HG02943 (cell line): ENCODE measurements at regions not wholly inside any gene's neighbourhood (a gene's known extent, or its start where the extent isn't known, plus 50 kb on each side); places are given as distances from the start of the nearest gene placed in this dataset.

ENCODE experiments used
- ATAC-seq: cut with Tn5 transposase; IDR thresholded peaks from one replicate; pipeline ENCODE4 v1.9.1; 2021; ENCODE audit warnings: mild to moderate bottlenecking, low read depth, moderate library complexity; ENCODE audit not compliant: unreplicated experiment

- ATAC-seq, result no peak
These were observed 685.6 kb downstream of the AMY1C start for GRCh38 chr1:104435255-104435654.

GRCh38 chr1:104440011-104440410, 690.3 kb downstream of the AMY1C start:
- ATAC-seq, result no peak

GRCh38 chr1:104456724-104457123, 707.0 kb downstream of the AMY1C start:
- no peak for ATAC-seq

- ATAC-seq, result no peak
These were observed 710.2 kb downstream of the AMY1C start for GRCh38 chr1:104459886-104460285.

GRCh38 chr1:104460880-104461279, 711.2 kb downstream of the AMY1C start:
- ATAC-seq, result no peak

GRCh38 chr1:104463126-104463697, 713.5 kb downstream of the AMY1C start:
- ATAC-seq, result no peak

GRCh38 chr1:104466068-104466467, 716.4 kb downstream of the AMY1C start:
- ATAC-seq, result no peak

- ATAC-seq, result peak; percentile 49
These were observed 717.9 kb downstream of the AMY1C start for GRCh38 chr1:104467590-104467989.

- peak; percentile 63 for ATAC-seq
These were observed 718.6 kb downstream of the AMY1C start for GRCh38 chr1:104468282-104468681.

GRCh38 chr1:104476126-104476525, 726.4 kb downstream of the AMY1C start:
- ATAC-seq, result no peak

- no peak for ATAC-seq
These were observed 738.8 kb downstream of the AMY1C start for GRCh38 chr1:104488296-104489015.

- no peak for ATAC-seq
These were observed 776.6 kb downstream of the AMY1C start for GRCh38 chr1:104526158-104526795.

GRCh38 chr1:104531990-104532389, 782.3 kb downstream of the AMY1C start:
- ATAC-seq, result no peak

GRCh38 chr1:104574620-104575019, 824.9 kb downstream of the AMY1C start:
- no peak for ATAC-seq

GRCh38 chr1:104592926-104593325, 843.2 kb downstream of the AMY1C start:
- ATAC-seq, result no peak

- no peak for ATAC-seq
These were observed 843.9 kb downstream of the AMY1C start for GRCh38 chr1:104593413-104594187.

- no peak for ATAC-seq
These were observed 867.8 kb downstream of the AMY1C start for GRCh38 chr1:104617474-104617873.

- no peak for ATAC-seq
These were observed 871.5 kb downstream of the AMY1C start for GRCh38 chr1:104621221-104621620.

- no peak for ATAC-seq
These were observed 874.8 kb downstream of the AMY1C start for GRCh38 chr1:104624538-104624937.

- no peak for ATAC-seq
These were observed 879.9 kb downstream of the AMY1C start for GRCh38 chr1:104629589-104629988.

GRCh38 chr1:104630567-104631149, 881.0 kb downstream of the AMY1C start:
- no peak for ATAC-seq
